ENCODE measurements at regions not wholly inside any gene's neighbourhood (a gene's known extent, or its start where the extent isn't known, plus 50 kb on each side); places are given as distances from the start of the nearest gene placed in this dataset.

GRCh38 chr3:66858656-66859381, 139.3 kb upstream of the KBTBD8 start:
- Histone ChIP-seq H3K27ac (ENCODE audit: low read depth in 2 of 2, low read length in 2 of 2) (no peak overlapping the region), H3K4me1 (ENCODE audit: control insufficient read depth in 2 of 2, insufficient read depth in 2 of 2, low read length in 2 of 2) (no peaks in the 10 kb centered on the region), H3K9me3 (ENCODE audit: control insufficient read depth in 2 of 2, low read length in 2 of 2) (no peaks in the 10 kb centered on the region), H3K27me3 (ENCODE audit: control insufficient read depth in 2 of 2, insufficient read depth in 2 of 2, low read length in 2 of 2) (no peaks in the 10 kb centered on the region), H3K36me3 (ENCODE audit: control insufficient read depth in 2 of 2, insufficient read depth in 2 of 2, low read length in 2 of 2) (no peaks in the 10 kb centered on the region), H3K4me3 (ENCODE audit: low read length in 2 of 2) (no peak overlapping the region), H3K9ac (ENCODE audit: low read depth in 1 of 2, low read length in 2 of 2) (no peak overlapping the region)

GRCh38 chr3:66860771-66861170, 137.3 kb upstream of the KBTBD8 start:
- H3K4me1 ChIP-seq (ENCODE audit: control insufficient read depth in 2 of 2, insufficient read depth in 2 of 2, low read length in 2 of 2), result no peaks in the 10 kb centered on the region
- no peaks in the 10 kb centered on the region for H3K27me3 ChIP-seq (ENCODE audit: control insufficient read depth in 2 of 2, insufficient read depth in 2 of 2, low read length in 2 of 2)
- no peak overlapping the region for H3K9ac ChIP-seq (ENCODE audit: low read depth in 1 of 2, low read length in 2 of 2)
- H3K4me3 ChIP-seq (ENCODE audit: low read length in 2 of 2), result no peak overlapping the region
- H3K36me3 ChIP-seq (ENCODE audit: control insufficient read depth in 2 of 2, insufficient read depth in 2 of 2, low read length in 2 of 2), result no peaks in the 10 kb centered on the region
- H3K9me3 ChIP-seq (ENCODE audit: control insufficient read depth in 2 of 2, low read length in 2 of 2), result no peaks in the 10 kb centered on the region
- H3K27ac ChIP-seq (ENCODE audit: low read depth in 2 of 2, low read length in 2 of 2), result no peak overlapping the region

- Histone ChIP-seq H3K4me1 (ENCODE audit: control insufficient read depth in 2 of 2, insufficient read depth in 2 of 2, low read length in 2 of 2) (no peaks in the 10 kb centered on the region), H3K9me3 (ENCODE audit: control insufficient read depth in 2 of 2, low read length in 2 of 2) (no peaks in the 10 kb centered on the region), H3K4me3 (ENCODE audit: low read length in 2 of 2) (no peak overlapping the region), H3K27ac (ENCODE audit: low read depth in 2 of 2, low read length in 2 of 2) (no peak overlapping the region), H3K27me3 (ENCODE audit: control insufficient read depth in 2 of 2, insufficient read depth in 2 of 2, low read length in 2 of 2) (no peaks in the 10 kb centered on the region), H3K36me3 (ENCODE audit: control insufficient read depth in 2 of 2, insufficient read depth in 2 of 2, low read length in 2 of 2) (no peaks in the 10 kb centered on the region), H3K9ac (ENCODE audit: low read depth in 1 of 2, low read length in 2 of 2) (no peak overlapping the region)
Measured at GRCh38 chr3:66863205-66864111, 134.6 kb upstream of the KBTBD8 start.

- Histone ChIP-seq H3K27ac (ENCODE audit: low read depth in 2 of 2, low read length in 2 of 2) (no peak overlapping the region), H3K9me3 (ENCODE audit: control insufficient read depth in 2 of 2, low read length in 2 of 2) (no peaks in the 10 kb centered on the region), H3K4me3 (ENCODE audit: low read length in 2 of 2) (no peak overlapping the region), H3K9ac (ENCODE audit: low read depth in 1 of 2, low read length in 2 of 2) (no peak overlapping the region), H3K36me3 (ENCODE audit: control insufficient read depth in 2 of 2, insufficient read depth in 2 of 2, low read length in 2 of 2) (no peaks in the 10 kb centered on the region), H3K4me1 (ENCODE audit: control insufficient read depth in 2 of 2, insufficient read depth in 2 of 2, low read length in 2 of 2) (no peaks in the 10 kb centered on the region), H3K27me3 (ENCODE audit: control insufficient read depth in 2 of 2, insufficient read depth in 2 of 2, low read length in 2 of 2) (no peaks in the 10 kb centered on the region)
Measured at GRCh38 chr3:66884659-66885058, 113.4 kb upstream of the KBTBD8 start.

GRCh38 chr3:66885326-66886000, 112.6 kb upstream of the KBTBD8 start:
- no peaks in the 10 kb centered on the region for H3K9me3 ChIP-seq (ENCODE audit: control insufficient read depth in 2 of 2, low read length in 2 of 2)
- no peaks in the 10 kb centered on the region for H3K4me1 ChIP-seq (ENCODE audit: control insufficient read depth in 2 of 2, insufficient read depth in 2 of 2, low read length in 2 of 2)
- H3K27ac ChIP-seq (ENCODE audit: low read depth in 2 of 2, low read length in 2 of 2), result no peak overlapping the region
- H3K36me3 ChIP-seq (ENCODE audit: control insufficient read depth in 2 of 2, insufficient read depth in 2 of 2, low read length in 2 of 2), result no peaks in the 10 kb centered on the region
- no peak overlapping the region for H3K9ac ChIP-seq (ENCODE audit: low read depth in 1 of 2, low read length in 2 of 2)
- H3K27me3 ChIP-seq (ENCODE audit: control insufficient read depth in 2 of 2, insufficient read depth in 2 of 2, low read length in 2 of 2), result no peaks in the 10 kb centered on the region
- H3K4me3 ChIP-seq (ENCODE audit: low read length in 2 of 2), result no peak overlapping the region

GRCh38 chr3:66889750-66890494, 108.2 kb upstream of the KBTBD8 start:
- H3K27me3 ChIP-seq (ENCODE audit: control insufficient read depth in 2 of 2, insufficient read depth in 2 of 2, low read length in 2 of 2), result no peaks in the 10 kb centered on the region
- no peaks in the 10 kb centered on the region for H3K9me3 ChIP-seq (ENCODE audit: control insufficient read depth in 2 of 2, low read length in 2 of 2)
- no peaks in the 10 kb centered on the region for H3K4me1 ChIP-seq (ENCODE audit: control insufficient read depth in 2 of 2, insufficient read depth in 2 of 2, low read length in 2 of 2)
- H3K27ac ChIP-seq (ENCODE audit: low read depth in 2 of 2, low read length in 2 of 2), result no peak overlapping the region
- no peaks in the 10 kb centered on the region for H3K36me3 ChIP-seq (ENCODE audit: control insufficient read depth in 2 of 2, insufficient read depth in 2 of 2, low read length in 2 of 2)
- H3K9ac ChIP-seq (ENCODE audit: low read depth in 1 of 2, low read length in 2 of 2), result no peak overlapping the region
- H3K4me3 ChIP-seq (ENCODE audit: low read length in 2 of 2), result no peak overlapping the region

- no peaks in the 10 kb centered on the region for H3K36me3 ChIP-seq (ENCODE audit: control insufficient read depth in 2 of 2, insufficient read depth in 2 of 2, low read length in 2 of 2)
- H3K9ac ChIP-seq (ENCODE audit: low read depth in 1 of 2, low read length in 2 of 2), result no peak overlapping the region
- peaks cover 0 to 5% of the 10 kb centered on the region in 2 donors for H3K9me3 ChIP-seq (ENCODE audit: control insufficient read depth in 2 of 2, low read length in 2 of 2)
- no peaks in the 10 kb centered on the region for H3K27me3 ChIP-seq (ENCODE audit: control insufficient read depth in 2 of 2, insufficient read depth in 2 of 2, low read length in 2 of 2)
- no peak overlapping the region for H3K4me3 ChIP-seq (ENCODE audit: low read length in 2 of 2)
- no peaks in the 10 kb centered on the region for H3K4me1 ChIP-seq (ENCODE audit: control insufficient read depth in 2 of 2, insufficient read depth in 2 of 2, low read length in 2 of 2)
- no peak overlapping the region for H3K27ac ChIP-seq (ENCODE audit: low read depth in 2 of 2, low read length in 2 of 2)
Measured at GRCh38 chr3:66898155-66898554, 100.0 kb upstream of the KBTBD8 start.

- Histone ChIP-seq H3K9me3 (ENCODE audit: control insufficient read depth in 2 of 2, low read length in 2 of 2) (peaks cover 0 to 5% of the 10 kb centered on the region in 2 donors), H3K36me3 (ENCODE audit: control insufficient read depth in 2 of 2, insufficient read depth in 2 of 2, low read length in 2 of 2) (no peaks in the 10 kb centered on the region), H3K9ac (ENCODE audit: low read depth in 1 of 2, low read length in 2 of 2) (no peak overlapping the region), H3K4me1 (ENCODE audit: control insufficient read depth in 2 of 2, insufficient read depth in 2 of 2, low read length in 2 of 2) (no peaks in the 10 kb centered on the region), H3K27me3 (ENCODE audit: control insufficient read depth in 2 of 2, insufficient read depth in 2 of 2, low read length in 2 of 2) (peaks cover 0 to 3% of the 10 kb centered on the region in 2 donors), H3K27ac (ENCODE audit: low read depth in 2 of 2, low read length in 2 of 2) (no peak overlapping the region), H3K4me3 (ENCODE audit: low read length in 2 of 2) (no peak overlapping the region)
Measured at GRCh38 chr3:66904336-66904735, 93.8 kb upstream of the KBTBD8 start.

GRCh38 chr3:66904831-66905493, 93.1 kb upstream of the KBTBD8 start:
- Histone ChIP-seq H3K9ac (ENCODE audit: low read depth in 1 of 2, low read length in 2 of 2) (no peak overlapping the region), H3K27ac (ENCODE audit: low read depth in 2 of 2, low read length in 2 of 2) (no peak overlapping the region), H3K27me3 (ENCODE audit: control insufficient read depth in 2 of 2, insufficient read depth in 2 of 2, low read length in 2 of 2) (peaks cover 0 to 3% of the 10 kb centered on the region in 2 donors), H3K4me1 (ENCODE audit: control insufficient read depth in 2 of 2, insufficient read depth in 2 of 2, low read length in 2 of 2) (no peaks in the 10 kb centered on the region), H3K9me3 (ENCODE audit: control insufficient read depth in 2 of 2, low read length in 2 of 2) (peaks cover 0 to under 1% of the 10 kb centered on the region in 2 donors), H3K4me3 (ENCODE audit: low read length in 2 of 2) (no peak overlapping the region), H3K36me3 (ENCODE audit: control insufficient read depth in 2 of 2, insufficient read depth in 2 of 2, low read length in 2 of 2) (no peaks in the 10 kb centered on the region)
